ENCODE measurements at regions not wholly inside any gene's neighbourhood (a gene's known extent, or its start where the extent isn't known, plus 50 kb on each side); places are given as distances from the start of the nearest gene placed in this dataset.

DNA sequence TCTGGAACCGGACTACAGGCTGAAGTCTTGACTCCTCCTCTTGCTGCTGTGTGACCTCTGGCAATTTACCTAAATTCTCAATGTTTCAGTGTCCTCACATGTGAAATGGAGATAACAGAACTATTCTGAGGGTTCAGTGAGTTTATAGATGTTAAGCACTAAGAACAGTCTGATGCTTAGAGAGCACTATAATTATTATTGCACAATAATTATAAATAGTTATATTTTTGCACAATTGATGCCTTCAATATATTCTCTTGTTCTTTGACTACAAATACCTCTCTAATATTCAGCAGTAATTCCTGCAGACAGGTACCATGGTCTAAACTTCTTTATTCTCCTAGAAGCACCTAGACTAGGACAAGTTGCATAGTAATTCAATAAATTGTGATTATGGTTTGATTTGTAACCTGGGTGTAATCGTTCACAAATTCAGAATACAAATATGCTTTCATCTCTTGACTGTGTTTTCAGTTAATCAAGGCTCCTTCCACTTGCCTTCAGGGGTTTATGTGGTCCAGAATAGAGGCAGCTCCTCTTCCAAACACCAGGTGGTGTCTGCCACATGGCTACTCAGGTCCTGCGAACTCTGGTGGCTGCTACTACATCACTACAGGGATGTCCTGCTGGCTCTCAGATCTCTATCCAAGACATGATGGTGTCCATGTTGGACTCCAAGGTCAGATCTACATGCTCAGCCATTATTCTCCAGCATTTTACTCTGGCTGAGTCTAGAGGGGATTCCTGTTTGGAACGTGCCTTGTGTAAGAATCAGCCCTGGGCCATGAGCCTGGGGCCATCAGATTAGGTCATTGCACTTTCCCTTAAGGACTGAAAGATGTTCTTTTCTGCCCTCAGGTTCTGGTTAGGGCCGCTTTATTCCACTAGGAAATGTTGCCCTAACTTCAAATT lies 103.4 kb downstream of the QRFPR start:
- DNase-seq: no peak

DNA sequence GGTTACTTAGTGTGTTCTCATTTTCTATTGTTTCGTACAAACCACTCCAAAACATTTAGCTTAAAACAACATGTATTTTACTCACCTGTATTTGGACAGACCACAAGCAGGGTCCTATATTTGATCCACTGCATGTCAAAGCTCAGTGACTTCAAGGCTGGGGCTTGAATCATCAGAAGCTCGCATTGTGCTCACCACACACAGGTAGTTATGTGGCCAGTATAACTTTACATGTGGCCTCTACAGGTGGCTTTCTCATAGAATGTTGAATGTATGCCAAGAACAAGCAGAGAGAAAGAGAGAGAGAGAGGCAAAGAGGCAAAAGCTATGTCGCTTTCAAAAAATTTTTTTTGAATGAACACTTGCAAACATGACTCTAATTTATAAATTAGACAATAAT lies 107.6 kb downstream of the QRFPR start:
- no peak for DNase-seq

DNA sequence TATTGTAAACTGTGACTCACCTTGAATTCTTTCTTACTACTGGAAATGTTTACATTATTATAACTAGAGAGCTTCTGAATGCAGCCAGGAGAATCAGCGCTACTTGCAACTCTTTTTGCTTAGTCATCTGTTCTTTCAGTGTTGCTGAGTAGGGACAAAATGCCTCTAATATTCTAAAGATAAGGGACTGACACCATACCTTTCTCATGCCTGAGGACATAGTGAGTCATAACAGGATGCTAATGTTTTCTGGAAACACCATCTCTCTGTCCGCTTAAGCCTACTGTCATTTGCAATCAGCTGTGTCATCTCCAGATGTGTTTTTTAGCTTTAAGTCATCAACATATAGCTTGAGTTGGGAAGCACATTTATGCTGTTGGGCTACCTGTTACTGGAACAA lies 108.3 kb downstream of the QRFPR start:
- no peak for DNase-seq

DNA sequence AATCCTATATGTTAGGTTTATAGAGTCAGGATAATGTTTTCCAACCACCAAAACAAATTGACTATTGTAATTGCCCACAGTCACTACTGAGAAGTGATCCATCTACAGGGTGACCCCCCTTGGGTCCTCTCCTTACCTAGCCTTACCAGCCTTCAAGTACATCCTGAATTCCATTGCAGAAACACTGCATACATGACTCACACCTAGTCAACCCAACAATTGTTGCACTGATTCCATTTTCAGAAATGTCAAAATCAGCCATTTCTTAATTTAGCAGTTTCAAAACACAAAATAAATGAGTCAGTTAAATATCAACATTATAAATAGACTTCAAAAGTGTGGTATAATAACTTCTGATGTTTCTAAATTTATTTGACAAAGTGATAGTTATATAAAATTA lies 106.3 kb upstream of the TNIP3 start:
- DNase-seq: no peak

DNA sequence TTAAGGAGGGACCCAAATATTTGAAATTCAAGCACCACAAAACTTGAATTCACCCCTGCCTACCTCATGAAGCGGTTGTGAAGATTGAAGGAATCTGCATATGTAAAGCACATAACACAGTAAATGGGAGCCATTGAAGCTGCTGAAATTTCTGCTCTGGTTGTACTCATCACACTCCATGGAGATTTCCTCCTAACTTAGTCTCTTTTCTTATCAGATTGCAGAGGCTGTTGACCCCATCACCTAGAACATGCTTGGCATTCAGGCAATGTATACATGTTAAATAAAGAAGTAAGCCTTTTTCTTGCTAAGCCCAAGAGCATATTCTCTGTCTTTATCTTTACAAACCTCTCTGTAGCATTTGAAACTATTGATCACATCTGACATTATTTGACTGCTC lies 104.9 kb upstream of the TNIP3 start:
- no peak for DNase-seq

DNA sequence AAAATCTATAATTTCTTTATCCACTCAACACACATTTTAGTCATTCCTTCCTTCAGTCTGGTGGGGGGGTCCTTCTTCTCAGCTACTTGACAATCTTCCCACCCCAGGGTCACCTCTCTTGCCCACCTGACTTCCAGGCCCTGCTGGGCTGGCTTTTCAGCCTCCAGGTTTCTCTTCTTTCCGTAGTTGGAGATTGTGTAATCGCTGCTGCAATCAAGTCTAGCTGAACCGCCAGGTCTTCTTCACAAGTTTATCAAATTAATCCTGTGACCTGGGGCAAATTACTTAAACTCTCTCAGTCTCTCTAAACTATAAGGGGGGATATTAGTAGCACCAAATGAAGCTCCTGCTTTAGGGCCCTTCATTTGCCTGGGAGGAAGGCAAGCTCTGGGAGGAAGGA lies 102.9 kb upstream of the TNIP3 start:
- DNase-seq: no peak

DNA sequence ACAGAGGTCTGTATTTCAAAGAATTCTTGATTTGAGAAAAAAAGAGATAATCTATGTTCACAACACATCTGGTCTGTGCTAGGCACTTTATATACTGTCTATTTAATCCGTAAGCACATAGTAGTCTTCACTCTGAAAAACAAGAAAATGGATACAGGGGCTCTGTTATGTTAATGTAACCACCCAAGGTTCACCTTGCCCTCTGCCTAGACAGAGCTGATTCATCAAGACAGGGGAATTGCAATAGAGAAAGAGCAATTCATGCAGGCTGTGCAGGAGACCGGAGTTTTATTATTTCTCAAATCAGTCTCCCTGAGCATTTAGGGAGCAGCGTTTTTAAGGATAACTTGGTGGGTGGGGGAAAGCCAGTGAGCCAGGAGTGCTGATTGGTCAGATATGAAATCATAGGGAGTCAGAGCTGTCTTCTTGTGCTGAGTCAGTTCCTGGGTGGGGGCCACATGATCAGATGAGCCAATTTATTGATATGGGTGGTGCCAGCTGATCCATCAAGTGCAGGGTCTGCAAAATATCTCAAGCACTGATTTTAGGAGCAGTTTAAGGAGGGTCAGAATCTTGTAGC lies 92.9 kb upstream of the TNIP3 start:
- DNase-seq: no peak

DNA sequence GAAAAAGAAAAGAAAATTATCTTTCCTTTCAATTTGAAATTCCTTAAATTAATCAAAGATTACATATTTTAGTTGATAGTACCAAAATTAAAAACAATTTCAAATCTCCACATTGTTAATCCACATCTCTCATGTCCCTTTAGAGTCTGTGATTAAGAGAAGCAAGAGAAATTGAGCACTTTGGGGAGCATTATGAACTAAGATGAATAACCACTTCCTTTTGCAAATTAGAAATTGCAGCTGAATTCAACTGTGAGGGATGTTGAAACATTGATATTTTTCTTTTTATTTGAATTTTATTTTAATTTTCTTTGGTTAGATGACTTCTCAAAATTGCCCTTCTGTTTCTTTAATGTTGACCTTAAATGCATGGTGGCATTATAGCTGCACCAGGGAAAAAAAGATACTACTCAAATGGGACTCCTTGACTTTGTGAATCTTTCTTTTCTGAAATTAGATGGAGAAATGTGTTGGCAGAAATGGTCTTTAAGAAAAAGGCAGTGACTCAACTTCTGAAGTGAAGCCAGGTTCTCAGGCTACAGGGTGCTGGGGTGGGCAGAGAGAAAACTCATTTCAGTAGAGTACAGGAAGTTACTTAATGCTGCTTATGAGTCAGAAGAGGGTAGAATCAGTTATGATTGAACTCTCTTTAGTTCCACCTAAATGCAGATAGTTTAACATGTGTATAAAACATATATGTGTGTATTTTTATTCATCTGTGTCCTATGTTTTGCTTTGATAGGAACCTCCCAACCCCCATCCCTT lies 92.0 kb upstream of the TNIP3 start:
- DNase-seq: no peak

DNA sequence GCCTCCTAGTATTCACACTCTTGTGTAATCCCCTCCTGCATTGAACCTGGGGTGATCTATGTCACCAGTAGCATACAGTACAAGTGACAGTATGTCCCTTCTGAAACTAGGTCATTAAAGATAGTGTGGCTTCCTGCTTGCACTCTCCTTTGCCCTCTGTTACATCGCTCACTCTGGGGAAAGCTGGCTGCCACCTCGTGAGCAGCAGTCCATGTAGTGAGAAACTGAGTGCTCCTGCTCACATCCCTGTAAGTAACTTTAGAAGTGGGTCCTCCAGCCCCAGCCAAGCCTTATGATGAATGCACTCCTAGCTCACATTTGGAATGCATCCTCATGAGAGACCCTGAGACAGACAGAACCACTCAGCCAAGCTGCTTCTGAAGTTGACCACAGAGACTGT lies 89.8 kb upstream of the TNIP3 start:
- DNase-seq: no peak

DNA sequence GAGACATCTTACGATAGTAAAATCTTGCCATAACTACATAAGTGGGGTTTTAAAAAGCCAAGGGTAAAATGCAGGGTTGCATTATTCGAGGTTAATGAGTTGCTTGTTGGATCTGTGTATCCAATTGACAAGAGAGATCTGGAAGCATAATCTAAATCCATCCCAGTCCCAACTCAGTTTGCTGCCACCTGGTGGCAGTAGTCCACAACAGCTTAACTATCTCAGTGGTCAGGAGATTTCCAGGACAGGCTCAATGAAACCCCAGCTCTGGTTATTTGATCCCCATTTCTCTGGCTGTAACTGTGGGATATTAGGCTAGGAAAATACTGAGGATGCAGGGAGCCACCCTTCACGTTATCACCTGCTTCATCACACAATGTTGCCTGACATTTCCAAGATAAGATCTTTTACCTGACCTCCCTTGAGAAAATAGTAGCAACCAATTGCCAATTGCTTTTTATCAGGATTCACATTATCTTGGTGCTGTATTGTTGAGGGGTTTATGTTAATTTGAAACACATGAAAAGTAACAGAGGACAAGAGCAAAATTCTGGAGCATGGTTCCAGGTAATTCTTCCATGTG lies 88.2 kb upstream of the TNIP3 start:
- peak; percentile 29 for DNase-seq

DNA sequence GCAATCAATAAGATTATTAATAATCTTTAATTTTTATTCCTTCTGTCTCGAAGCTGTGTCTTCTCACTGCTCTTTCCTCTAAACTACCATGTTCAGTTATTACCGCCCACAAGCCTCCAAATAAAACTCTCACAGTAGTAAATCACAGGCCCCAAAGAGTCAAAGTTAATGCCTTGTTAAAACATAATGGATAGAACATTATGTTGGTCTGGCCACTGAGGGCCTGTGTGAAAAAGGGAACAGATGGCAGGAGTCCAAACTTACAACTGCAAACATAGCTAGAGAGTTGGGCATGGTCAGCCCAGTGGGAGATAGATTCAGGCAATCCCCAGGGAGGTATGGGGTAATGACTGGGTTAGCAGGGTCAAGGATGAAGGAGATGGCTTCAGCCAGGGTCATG lies 84.6 kb upstream of the TNIP3 start:
- no peak for DNase-seq

DNA sequence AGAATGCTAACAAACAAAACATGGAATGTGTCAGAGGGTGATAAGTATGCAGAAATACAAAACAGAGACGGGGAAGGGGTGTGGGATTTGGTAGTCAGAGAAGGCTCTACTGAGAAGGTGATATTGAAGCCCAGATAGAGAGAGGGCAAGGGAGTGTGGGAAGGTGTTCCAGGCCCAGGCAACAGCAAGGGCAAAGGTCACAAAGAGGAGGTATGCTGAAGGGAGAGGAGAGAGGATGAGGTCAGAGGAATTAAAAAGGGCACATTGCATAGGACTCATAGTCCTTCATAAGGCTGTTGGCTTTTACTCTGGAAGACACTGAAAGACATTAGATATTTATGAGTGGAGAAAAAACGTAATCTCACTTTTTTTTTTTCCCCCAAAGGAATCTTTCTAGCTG lies 82.6 kb upstream of the TNIP3 start:
- DNase-seq: no peak

DNA sequence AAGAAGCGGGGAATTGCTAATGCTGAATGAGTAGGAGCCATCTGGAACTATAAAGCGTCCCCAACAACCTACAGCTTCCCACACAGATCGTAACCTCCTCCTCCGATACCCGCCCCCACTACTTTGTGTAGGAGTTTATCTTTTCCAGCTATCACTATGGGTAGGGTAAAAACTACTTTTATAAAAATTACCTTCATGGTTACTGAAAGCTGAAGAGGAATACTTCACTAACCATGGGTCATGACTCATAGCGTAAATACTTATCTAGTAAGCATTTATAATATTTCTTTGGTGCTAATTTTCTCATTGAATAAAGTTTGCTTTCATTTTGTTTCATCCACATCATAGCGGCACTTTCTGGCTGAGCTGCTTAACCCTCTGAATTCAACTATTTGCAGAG lies 79.4 kb upstream of the TNIP3 start:
- DNase-seq: no peak

DNA sequence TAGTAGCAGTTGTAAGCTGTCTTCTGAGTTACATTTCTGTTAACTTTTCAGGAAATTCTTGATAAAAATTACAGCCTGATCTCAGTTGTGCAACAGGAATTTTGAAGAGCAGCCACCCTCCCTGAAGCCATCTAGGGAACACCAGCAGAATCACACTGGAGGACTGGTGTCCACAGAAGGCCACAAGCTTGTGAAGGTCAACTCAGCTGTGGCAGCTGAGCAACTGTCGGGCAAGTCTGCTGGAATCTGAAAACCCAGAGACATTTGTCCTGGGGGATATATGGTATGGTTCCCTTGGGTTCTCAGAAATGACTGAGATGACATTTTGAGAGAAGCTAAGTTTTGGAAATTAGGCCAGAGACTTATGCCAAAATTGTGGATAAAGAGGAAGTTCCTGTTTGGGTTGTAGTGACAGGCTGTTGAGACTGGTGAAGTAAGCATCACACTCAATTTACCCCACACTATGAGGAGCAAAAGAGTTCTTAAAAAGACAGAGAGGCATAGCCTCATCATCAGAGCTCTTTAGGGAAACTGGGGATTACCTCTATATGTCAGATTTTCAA lies 78.1 kb upstream of the TNIP3 start:
- no peak for DNase-seq

DNA sequence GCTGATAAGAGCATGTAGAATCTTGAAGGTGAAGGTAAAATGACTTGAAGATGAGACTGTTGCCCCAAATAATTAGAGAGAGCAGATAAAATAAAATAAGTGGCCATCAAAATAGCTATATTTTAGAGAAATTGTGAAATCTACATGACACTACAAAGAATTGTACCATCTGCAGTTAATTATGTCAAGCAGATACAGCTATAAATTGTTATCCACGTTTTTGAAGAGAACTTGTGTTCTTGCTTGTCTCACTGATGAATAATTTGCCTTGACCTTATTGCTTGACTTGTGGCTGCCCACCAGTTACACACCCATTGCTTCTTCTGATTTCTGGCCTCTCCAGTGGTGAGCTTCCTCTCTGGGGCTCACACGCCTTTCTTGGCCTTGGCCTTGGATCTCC lies 75.8 kb upstream of the TNIP3 start:
- DNase-seq: no peak

DNA sequence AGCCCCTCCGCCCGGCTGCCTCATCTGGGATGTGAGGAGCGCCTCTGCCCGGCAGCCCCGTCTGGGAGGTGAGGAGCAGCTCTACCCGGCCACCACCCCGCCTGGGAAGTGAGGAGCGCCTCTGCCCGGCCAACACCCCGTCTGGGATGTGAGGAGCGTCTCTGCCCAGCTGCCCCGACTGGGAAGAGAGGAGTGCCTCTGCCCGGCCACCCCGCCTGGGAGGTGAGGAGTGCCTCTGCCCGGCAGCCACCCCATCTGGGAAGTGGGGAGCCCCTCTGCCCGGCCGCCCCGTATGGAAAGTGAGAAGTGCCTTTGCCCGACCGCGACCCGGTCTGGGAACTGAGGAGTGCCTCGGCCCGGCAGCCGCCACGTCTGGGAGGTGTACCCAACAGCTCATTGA lies 74.3 kb upstream of the TNIP3 start:
- DNase-seq: no peak

DNA sequence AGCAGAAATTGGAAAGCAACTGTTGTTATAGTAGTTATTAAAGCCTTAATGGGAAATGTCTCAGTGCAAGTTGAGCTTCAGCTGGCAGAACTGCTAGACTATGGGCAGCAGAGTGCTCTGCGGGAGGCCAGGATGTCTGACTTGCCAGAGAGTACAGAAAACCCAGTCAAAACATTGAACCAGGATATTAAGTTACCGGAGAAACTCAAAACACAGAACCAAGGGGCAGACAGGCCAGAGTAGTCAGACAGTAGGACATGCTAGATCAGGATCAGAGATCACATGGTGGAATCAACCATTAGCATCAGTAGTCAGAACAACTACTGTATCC lies 72.9 kb upstream of the TNIP3 start:
- no peak for DNase-seq

DNA sequence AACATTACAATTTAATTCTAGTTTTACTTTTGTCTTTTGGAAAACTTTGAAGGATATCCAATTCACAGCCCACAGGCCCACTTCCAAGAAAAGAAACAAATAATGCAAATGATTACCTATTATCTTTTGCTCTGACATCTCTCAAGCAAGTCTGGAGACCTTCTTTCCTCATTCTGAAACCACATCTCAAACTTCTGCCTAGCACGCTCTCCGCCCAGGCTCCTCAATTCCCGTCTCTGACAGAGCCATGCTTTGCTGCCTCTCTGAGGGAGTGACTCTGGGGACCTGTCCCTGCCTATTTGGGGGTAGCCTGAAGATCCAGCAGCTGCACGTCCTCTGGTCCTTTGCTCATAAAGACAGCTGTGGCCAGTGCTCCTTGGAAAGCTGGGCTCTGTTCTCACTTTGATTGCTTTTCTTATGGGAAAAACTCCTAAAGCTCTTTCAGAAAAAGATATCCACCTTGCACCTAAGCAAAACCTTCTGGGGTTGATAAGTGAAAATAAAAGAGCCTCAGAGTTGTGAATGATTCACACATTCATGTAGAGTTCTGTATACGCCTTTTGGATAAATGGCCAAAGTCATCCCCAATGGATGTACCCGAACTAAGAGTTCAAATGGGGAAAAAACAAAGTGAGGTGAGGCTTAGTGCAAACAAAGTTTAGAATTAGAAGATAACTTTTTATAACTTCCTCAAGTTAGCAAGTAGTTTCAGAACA lies 72.4 kb upstream of the TNIP3 start:
- DNase-seq: no peak

DNA sequence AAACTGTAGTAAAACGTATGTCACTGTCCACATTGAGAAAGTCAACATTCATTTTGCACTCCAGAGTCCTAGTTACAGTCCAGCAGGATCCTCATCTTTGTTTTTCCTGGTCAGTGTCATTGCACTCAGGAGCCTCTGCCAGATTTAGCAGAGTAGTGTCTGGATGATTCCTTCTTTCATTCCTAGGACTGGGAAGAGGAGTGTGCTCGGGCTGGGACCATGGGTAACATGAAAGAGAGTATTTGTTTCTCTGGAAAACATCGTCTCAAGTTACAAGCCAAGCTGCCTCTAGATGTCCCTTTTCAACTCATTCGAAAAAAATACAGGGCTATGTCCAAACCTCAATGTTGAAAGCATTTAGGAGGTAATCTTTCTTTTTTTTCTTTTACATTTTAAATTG lies 69.9 kb upstream of the TNIP3 start:
- no peak for DNase-seq

DNA sequence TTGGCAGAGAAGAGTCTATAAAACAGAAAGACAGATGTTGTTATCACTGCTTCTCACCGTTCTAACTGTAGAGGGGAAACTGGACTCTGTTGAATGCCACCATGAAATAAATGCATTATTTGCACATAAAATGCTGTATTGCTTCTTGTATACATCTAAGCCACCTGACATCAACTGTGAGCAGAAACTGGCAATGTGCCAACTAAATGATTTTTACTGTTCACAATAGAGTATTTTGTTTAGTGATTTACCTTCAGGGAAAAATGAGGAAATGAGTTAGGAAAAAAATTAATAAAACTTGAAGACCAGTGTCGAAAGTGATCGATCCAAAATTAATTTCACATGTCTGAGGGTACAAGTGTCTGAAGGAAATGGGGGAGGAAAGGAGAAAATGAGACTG lies 65.9 kb upstream of the TNIP3 start:
- DNase-seq: no peak

DNA sequence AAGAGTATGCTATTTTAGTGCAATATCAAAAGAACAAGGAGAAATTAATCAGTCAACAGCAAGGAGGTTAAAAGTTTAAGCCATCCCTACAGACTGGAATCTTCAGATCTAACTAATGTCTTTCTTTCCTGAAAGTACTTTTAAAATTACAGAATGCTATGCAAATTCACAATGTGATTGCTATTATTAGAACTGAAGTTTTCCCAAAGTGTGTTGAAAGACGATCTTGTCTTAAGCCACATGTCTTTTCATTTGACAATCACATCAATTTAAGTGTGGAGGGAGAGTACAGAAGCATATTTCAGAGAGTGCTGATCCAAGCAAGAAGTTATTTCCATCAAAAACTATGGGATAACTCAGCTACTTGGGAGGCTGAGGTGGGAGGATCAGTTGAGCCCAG lies 64.7 kb upstream of the TNIP3 start:
- DNase-seq: no peak

DNA sequence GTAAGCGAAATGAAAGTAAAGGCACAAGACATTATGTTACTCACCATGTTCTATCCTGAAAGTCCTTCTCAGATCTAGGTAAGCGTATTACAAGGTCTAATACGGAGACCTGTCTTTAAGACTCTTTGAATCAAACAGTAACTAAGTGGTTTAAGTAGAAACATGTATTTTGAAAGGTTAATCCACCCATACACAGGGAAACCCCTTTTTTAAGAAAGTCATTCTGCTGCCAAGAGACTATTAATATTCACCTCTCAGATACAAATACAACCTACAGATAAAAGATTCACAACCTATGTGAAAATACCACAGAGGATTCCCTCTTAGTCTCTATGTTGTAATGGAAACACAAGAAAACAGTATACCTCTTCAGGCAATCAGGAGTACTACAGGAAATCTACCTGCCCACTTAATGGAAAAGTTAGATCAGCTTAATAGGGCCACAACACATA lies 63.2 kb upstream of the TNIP3 start:
- DNase-seq: no peak

DNA sequence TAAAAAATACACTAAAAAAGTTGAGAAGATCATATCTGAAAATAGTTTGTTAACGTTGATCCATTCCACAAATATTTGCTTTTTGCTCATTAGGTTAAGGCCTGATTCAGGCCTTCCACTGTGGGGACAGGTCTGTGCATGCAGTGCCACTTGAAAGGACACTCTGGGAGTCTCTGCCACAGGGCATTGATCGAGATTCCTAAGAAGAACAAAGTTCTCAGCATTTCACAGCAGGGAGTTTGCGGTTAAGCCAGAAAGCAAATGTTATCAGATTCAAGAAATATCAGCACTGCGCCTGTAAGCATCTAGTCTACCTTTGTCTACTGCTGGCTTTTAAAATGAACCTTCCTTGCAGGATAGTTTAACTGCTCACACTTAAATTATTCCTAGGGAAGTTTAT lies 62.2 kb upstream of the TNIP3 start:
- DNase-seq: no peak

Measured in NCI-H1105 (cell line).